ENCODE measurements at regions not wholly inside any gene's neighbourhood (a gene's known extent, or its start where the extent isn't known, plus 50 kb on each side); places are given as distances from the start of the nearest gene placed in this dataset.

DNA sequence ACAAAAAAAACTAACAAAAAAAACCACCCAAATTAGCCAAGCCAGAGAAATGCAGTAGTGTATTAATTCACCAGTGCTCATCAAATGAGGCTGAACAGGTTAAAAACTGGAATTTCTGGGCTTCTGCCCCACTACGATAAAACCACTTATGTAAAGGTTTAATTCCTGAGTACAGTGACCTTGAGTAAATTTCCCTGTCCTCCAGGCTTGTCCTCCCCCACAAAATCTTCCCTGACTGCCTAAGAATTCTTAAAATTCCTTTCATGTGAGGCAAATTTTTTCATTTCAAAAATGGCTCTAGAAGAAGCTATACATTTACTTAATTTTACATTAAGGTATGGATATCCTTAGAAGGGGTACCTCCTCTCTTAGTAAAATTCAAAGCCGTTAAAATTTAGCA is 80.1 kb upstream of the ID4 start:
- TF ChIP-seq, protein P1, sequence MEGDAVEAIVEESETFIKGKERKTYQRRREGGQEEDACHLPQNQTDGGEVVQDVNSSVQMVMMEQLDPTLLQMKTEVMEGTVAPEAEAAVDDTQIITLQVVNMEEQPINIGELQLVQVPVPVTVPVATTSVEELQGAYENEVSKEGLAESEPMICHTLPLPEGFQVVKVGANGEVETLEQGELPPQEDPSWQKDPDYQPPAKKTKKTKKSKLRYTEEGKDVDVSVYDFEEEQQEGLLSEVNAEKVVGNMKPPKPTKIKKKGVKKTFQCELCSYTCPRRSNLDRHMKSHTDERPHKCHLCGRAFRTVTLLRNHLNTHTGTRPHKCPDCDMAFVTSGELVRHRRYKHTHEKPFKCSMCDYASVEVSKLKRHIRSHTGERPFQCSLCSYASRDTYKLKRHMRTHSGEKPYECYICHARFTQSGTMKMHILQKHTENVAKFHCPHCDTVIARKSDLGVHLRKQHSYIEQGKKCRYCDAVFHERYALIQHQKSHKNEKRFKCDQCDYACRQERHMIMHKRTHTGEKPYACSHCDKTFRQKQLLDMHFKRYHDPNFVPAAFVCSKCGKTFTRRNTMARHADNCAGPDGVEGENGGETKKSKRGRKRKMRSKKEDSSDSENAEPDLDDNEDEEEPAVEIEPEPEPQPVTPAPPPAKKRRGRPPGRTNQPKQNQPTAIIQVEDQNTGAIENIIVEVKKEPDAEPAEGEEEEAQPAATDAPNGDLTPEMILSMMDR (conservative IDR thresholded peaks at IDR 0.05; ENCODE audit: low read length) = no peak
- peak; percentile 74 for DNase-seq (ENCODE audit: low read depth)
- H3K4me3 ChIP-seq (ENCODE audit: low read length) = no peak overlapping the region

DNA sequence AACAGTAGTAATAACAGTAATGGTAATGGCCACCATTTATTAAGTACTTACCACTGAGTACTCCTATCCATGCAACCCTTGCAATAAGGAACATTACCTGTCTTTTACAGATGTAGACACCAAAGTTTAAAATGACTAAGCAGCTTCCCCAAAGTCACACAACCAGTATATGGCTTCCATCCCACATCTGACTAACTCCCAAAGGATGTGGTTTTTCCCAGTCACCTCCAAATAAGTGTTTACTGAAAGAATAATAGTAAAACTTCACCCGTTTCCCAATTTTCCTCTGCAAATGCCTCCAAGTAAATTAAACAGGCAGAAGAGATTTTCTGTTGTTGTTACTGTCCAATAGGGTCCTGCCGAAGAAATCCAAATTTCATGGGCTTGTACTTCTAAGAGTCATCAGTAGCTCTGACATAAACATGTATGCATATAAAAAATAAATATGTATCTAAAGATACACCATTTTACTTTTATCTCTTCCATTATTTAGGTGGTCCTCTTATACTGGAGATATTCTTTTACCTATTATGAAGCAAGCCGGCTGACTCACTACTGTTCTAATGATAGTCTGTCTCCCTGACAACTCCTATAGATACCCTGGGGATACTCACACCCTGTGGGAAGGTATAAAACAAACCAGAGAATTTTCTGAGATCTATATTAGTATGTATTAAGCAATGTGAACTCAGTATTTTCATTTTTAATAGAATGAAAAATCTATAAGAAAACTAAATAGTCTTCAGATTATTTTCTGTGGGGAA is 77.9 kb upstream of the ID4 start:
- TF ChIP-seq, protein P1 (conservative IDR thresholded peaks at IDR 0.05; ENCODE audit: low read length) = no peak
- no peak overlapping the region for H3K4me3 ChIP-seq (ENCODE audit: low read length)
- peak; percentile 89 for DNase-seq (ENCODE audit: low read depth)

DNA sequence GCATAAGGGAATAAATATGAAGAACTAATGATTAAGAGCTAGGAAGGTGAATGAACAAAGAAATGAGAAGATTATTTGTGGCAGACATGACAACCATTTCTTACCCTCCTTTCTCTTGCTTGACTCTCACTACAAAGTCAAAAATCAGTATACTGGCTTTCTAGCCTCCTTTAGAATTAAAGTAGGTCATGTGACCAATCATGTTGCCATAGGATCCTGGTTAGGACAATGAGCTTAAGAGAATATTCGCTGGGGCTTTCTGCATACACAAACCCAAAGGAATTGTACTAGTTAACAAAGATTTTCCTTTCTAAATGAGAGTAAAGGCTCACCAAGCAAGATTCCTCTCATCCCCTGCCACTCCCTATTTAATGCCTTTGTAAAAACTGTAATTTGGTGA is 76.0 kb upstream of the ID4 start:
- no peak overlapping the region for H3K4me3 ChIP-seq (ENCODE audit: low read length)
- no peak for DNase-seq (ENCODE audit: low read depth)
- TF ChIP-seq, protein P1 (conservative IDR thresholded peaks at IDR 0.05; ENCODE audit: low read length) = no peak

DNA sequence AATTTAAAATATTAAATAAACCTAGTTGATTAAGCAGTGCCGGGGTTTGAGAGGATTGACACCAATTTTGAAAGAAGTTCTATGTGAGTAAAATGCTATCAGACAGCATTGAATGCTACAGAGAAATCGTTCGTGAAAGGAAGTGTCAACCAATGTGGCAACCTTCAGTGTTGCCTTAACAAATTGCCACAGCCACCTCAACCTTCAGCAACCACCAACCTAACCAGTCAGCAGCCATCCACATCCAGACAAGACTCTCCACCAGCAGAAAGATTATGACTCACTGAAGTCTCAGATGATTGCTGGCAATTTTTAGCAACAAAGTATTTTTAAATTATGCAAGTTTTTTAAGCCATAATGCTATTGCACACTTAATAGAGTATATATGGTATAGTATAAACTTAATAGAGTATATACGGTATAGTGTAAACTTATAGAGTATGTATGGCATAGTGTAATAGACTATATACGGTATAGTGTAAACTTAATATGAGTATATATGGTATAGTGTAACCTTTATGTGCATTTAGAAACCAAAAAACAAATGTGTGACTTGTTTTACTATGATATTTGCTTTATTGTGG is 65.3 kb upstream of the ID4 start:
- H3K4me3 ChIP-seq (ENCODE audit: low read length) = no peak overlapping the region
- DNase-seq (ENCODE audit: low read depth) = peak; percentile 51
- TF ChIP-seq, protein P1 (conservative IDR thresholded peaks at IDR 0.05; ENCODE audit: low read length) = no peak

DNA sequence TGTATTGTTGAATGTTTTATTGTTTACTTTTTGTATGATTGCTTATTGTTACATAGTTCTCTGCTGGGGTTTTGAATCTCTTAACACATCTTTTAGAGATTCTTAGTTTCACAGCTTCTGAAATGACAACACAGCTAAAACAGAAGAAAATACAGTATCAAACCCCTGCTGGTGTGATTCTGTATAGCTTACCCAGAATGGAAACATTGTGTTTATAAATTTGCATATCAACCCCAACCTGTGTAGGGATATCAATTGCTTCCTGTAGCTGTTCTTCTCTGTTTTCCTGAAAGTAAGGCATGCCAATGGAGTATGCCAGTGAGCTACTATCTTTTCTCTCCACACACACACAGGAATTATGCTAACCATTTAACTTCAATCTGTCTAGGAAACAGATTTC is 64.3 kb upstream of the ID4 start:
- H3K4me3 ChIP-seq (ENCODE audit: low read length) = no peak overlapping the region
- TF ChIP-seq, protein P1 (conservative IDR thresholded peaks at IDR 0.05; ENCODE audit: low read length) = no peak
- DNase-seq (ENCODE audit: low read depth) = no peak

DNA sequence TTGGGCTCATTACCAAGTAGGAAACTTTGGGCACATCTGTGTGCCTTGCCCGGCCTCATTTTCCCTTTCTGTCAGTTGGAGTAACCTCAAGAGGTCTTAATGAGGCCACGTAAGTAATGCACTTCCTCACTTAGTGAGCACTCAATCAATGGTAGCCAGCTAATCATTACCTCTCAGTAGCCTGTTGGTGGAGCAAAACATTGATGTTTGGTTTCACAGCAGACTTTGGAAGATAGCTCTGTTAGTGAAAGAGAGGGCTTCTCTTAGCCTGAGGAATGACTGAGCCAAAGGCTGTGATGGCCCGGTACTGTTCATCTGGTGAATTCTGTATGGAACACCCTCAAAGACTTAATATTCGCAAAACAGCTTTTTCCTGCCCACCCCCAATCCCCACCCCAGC is 55.9 kb upstream of the ID4 start:
- DNase-seq (ENCODE audit: low read depth) = no peak
- TF ChIP-seq, protein P1 (conservative IDR thresholded peaks at IDR 0.05; ENCODE audit: low read length) = no peak
- H3K4me3 ChIP-seq (ENCODE audit: low read length) = no peak overlapping the region

DNA sequence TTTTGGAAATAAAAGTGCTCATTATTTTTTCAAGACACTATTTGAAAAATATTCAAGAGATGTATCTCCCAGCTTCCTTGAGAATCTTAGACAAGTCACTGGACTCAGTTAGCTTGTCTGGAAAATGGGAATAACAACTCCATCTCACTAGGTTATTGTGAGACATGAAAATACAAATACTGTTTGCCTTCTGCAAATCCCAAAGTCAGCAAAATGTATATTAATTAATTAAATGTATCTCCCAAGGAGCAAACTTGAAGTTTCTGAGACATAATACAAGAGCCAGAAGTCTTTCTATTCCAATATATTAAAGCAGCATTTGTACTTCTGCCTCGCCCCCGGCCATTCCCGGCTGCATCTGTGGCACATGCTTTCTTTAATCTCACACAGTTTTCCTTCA is 54.6 kb upstream of the ID4 start:
- H3K4me3 ChIP-seq (ENCODE audit: low read length) = no peak overlapping the region
- no peak for DNase-seq (ENCODE audit: low read depth)
- TF ChIP-seq, protein P1 (conservative IDR thresholded peaks at IDR 0.05; ENCODE audit: low read length) = no peak
